ENCODE measurements at regions not wholly inside any gene's neighbourhood (a gene's known extent, or its start where the extent isn't known, plus 50 kb on each side); places are given as distances from the start of the nearest gene placed in this dataset.

DNA sequence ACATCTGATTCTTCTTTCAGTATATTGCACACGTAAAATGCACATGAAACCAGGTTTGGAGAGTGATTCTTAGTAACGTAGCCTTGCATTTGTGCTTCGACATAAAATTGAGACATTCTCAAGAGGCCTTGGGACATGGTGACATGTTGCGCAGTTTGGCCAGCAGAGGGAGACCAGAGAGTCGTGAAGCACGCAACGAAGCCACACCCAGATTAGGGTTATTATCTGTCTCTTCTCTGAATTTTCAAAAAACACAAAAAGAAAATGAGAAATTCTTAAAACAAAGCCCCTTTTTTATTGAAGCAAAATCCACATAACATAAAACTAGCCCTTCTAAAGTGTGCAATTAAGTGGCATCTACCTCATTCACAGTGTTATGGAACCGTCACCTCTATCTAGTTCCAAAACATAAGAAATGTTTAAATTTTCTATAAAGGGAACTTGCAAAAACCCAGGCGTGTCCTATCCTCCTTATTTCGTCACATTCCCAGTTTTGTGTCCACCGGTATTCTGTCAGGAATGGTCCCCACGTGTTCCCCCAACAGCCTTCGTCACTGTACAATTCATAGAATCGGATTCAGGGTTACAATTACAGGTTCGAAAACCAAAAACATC is 108.8 kb upstream of the ATF7IP start:
- H3K9me3 ChIP-seq: peaks cover 0 to 3% of the 10 kb centered on the region in 2 donors
- no peaks in the 10 kb centered on the region for H3K36me3 ChIP-seq
- no peaks in the 10 kb centered on the region for H3K27me3 ChIP-seq
- H3K4me1 ChIP-seq: peaks cover 18 to 65% of the 10 kb centered on the region in 2 donors
- H3K4me3 ChIP-seq: no peak overlapping the region
- peak overlapping the region; percentile 92 to 98 for H3K27ac ChIP-seq
- TF ChIP-seq, protein P1, sequence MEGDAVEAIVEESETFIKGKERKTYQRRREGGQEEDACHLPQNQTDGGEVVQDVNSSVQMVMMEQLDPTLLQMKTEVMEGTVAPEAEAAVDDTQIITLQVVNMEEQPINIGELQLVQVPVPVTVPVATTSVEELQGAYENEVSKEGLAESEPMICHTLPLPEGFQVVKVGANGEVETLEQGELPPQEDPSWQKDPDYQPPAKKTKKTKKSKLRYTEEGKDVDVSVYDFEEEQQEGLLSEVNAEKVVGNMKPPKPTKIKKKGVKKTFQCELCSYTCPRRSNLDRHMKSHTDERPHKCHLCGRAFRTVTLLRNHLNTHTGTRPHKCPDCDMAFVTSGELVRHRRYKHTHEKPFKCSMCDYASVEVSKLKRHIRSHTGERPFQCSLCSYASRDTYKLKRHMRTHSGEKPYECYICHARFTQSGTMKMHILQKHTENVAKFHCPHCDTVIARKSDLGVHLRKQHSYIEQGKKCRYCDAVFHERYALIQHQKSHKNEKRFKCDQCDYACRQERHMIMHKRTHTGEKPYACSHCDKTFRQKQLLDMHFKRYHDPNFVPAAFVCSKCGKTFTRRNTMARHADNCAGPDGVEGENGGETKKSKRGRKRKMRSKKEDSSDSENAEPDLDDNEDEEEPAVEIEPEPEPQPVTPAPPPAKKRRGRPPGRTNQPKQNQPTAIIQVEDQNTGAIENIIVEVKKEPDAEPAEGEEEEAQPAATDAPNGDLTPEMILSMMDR (IDR thresholded peaks at IDR 0.05): peak; percentile 55 to 83
- intact Hi-C loops (cut with DNase I): loop anchor here in 1 of 2 donors (5.0 kb wide), 1 partner anchor 106 kb away; no protein-coding TSS in a partner anchor
- ATAC-seq (peak; percentile 39), DNase-seq (peak in 3 of 4 donors; percentile 83)

DNA sequence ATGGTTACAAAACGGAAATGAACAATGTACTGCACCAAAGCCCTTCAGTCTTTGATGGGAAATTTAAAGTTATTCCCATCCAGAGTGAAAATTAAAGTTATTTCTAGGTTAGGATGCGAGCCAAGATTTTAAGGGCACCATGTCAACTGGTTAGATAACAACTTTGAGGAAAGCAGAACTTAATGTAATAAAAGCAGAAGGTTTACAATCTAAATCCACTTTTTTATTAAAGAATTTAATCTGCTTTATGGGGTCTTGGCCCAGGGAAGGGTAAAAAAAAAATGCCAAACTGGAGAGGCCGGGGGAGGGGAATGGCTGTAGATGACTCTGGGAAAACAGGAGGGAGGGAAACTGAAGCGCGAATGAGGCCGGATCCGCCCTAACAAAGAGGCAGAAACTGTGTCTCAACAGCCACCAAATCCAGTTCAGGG is 108.2 kb upstream of the ATF7IP start:
- intact Hi-C loops (cut with DNase I): loop anchor here in 1 of 2 donors (5.0 kb wide), 1 partner anchor 105 kb away; no protein-coding TSS in a partner anchor

DNA sequence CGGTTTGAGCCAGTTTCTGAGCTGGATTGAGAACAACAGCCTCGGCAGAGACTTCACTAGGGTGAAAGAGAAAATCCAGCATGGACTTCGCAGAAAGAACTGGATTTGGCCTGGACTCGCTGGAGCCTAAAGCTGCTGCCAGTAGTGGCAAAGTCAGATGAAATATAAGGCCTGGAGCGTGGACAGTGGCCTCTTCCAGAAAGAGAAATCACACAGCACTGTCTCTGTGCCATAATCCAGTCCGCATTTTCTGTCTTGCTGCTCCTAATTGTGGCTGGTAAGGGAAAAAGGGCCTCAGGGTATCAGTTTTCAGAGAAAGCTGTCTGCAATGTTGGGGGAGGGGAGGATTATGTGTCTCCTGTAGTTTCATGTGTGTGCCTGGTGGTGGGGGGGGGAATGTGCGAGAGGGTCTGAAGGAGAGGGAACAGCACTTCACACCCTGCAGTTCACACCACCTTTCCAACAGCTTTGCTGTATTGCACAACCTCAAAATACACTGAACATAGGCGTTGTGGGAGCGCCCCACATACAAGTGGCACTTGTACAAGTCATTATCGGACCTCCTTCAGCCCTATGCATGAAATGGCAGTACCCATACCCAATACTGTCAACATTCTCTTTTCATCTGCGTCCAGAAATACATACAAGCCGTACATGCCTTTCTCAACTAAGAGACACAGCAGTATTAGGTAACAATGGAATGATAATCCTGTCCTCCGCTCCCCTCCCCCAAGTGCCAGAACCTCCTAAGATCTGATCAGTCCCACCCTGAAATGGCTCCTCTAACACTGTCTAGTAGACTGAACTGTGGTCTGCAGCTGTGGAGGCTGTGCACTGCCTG is 107.5 kb upstream of the ATF7IP start:
- Histone ChIP-seq H3K4me1 (peaks cover 18 to 73% of the 10 kb centered on the region in 2 donors), H3K36me3 (no peaks in the 10 kb centered on the region), H3K9me3 (peaks cover 0 to 3% of the 10 kb centered on the region in 2 donors), H3K4me3 (no peak overlapping the region), H3K27ac (peak overlapping the region; percentile 92 to 98), H3K27me3 (no peaks in the 10 kb centered on the region)
- intact Hi-C loops (cut with DNase I): loop anchor here in 1 of 2 donors (5.0 kb wide), 1 partner anchor 104 kb away; no protein-coding TSS in a partner anchor
- TF ChIP-seq, protein P1 (IDR thresholded peaks at IDR 0.05): no peak
- peak in 3 of 4 donors; percentile 95 to 96 (median 95) for DNase-seq
- peak; percentile 75 for ATAC-seq

More for the DNA sequence above, 108.2 kb upstream of the ATF7IP start:
- DNase-seq (peak in 1 of 4 donors; percentile 81), ATAC-seq (no peak)
- peak overlapping the region; percentile 92 to 98 for H3K27ac ChIP-seq
- no peaks in the 10 kb centered on the region for H3K27me3 ChIP-seq
- peaks cover 18 to 70% of the 10 kb centered on the region in 2 donors for H3K4me1 ChIP-seq
- H3K9me3 ChIP-seq: peaks cover 0 to 3% of the 10 kb centered on the region in 2 donors
- no peak overlapping the region for H3K4me3 ChIP-seq
- TF ChIP-seq, protein P1 (IDR thresholded peaks at IDR 0.05): no peak
- no peaks in the 10 kb centered on the region for H3K36me3 ChIP-seq

DNA sequence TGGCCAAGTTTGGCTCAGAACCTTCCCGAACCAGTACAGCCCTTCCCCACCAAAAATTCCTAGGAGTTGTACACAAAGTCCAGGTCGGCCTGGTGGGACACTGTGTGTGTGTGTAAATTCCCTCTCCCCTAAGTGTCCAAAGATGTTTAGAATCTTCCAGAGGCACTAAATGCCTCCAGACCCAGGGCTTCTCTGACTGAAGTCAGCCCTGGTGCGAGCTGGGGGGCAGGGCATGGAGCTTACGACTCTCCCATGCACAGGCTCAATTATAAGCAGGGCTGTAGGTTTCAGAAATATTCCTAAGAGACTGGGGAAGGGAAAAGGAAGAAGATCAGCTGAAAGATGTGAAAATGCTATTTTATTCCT is 106.9 kb upstream of the ATF7IP start:
- Histone ChIP-seq H3K27ac (peak overlapping the region; percentile 92 to 98), H3K27me3 (no peaks in the 10 kb centered on the region), H3K4me3 (no peak overlapping the region), H3K4me1 (peaks cover 18 to 73% of the 10 kb centered on the region in 2 donors), H3K9me3 (peaks cover 0 to 3% of the 10 kb centered on the region in 2 donors), H3K36me3 (no peaks in the 10 kb centered on the region)
- TF ChIP-seq, protein P1 (IDR thresholded peaks at IDR 0.05): no peak
- intact Hi-C loops (cut with DNase I): loop anchor here in 1 of 2 donors (5.0 kb wide), 1 partner anchor 104 kb away; no protein-coding TSS in a partner anchor
- DNase-seq: no peak
- ATAC-seq: no peak

Measured in left lung (tissue), 4 donors.